ENCODE measurements at regions not wholly inside any gene's neighbourhood (a gene's known extent, or its start where the extent isn't known, plus 50 kb on each side); places are given as distances from the start of the nearest gene placed in this dataset.

- peak overlapping the region; percentile 33 for H3K4me3 ChIP-seq (ENCODE audit: low read depth, low read length)
- TF ChIP-seq CTCF (IDR thresholded peaks at IDR 0.05; ENCODE audit: low read depth, low read length, missing control alignments) = peak; percentile 76
- DNase-seq (ENCODE audit: low read depth) = no peak
Observed at GRCh38 chr14:96741151-96741977, 55.8 kb upstream of the VRK1 start.

- no peak for TF ChIP-seq CTCF (IDR thresholded peaks at IDR 0.05; ENCODE audit: low read depth, low read length, missing control alignments)
- no peak for DNase-seq (ENCODE audit: low read depth)
Observed at GRCh38 chr14:96744262-96744661, 52.9 kb upstream of the VRK1 start.

GRCh38 chr14:96745500-96746051, 51.6 kb upstream of the VRK1 start:
- H3K4me3 ChIP-seq (ENCODE audit: low read depth, low read length) = no peak overlapping the region
- DNase-seq (ENCODE audit: low read depth) = no peak
- TF ChIP-seq CTCF (IDR thresholded peaks at IDR 0.05; ENCODE audit: low read depth, low read length, missing control alignments) = no peak

More at GRCh38 chr14:96744262-96744661, 52.9 kb upstream of the VRK1 start:
- H3K4me3 ChIP-seq (ENCODE audit: low read depth, low read length) = no peak overlapping the region

- H3K4me3 ChIP-seq (ENCODE audit: low read depth, low read length) = no peak overlapping the region
Observed at GRCh38 chr14:96746101-96746500, 51.1 kb upstream of the VRK1 start.

GRCh38 chr14:96747006-96747405, 50.2 kb upstream of the VRK1 start:
- no peak overlapping the region for H3K4me3 ChIP-seq (ENCODE audit: low read depth, low read length)
- no peak for TF ChIP-seq CTCF (IDR thresholded peaks at IDR 0.05; ENCODE audit: low read depth, low read length, missing control alignments)
- no peak for DNase-seq (ENCODE audit: low read depth)

More at GRCh38 chr14:96746101-96746500, 51.1 kb upstream of the VRK1 start:
- no peak for TF ChIP-seq CTCF (IDR thresholded peaks at IDR 0.05; ENCODE audit: low read depth, low read length, missing control alignments)
- DNase-seq (ENCODE audit: low read depth) = no peak
